K562 (cell line): ENCODE measurements at regions not wholly inside any gene's neighbourhood (a gene's known extent, or its start where the extent isn't known, plus 50 kb on each side); places are given as distances from the start of the nearest gene placed in this dataset.

Experiments
- ATAC-seq: fragments of 200-7000 bp; cut with Tn5 transposase; 3 replicates; pipeline ENCODE4 v1.9.1; 2020; ENCODE audit warnings: moderate library complexity
- BruUV-seq: library from RNA; stranded (reverse); fragments of 400-500 nt; replicated peaks from 2 replicates; lab custom pipeline; 2021; lab: Mats Ljungman, UMichigan
- CTCF ChIA-PET: fragments of 300-600 bp; formaldehyde crosslinking; extraction: SDS; loops from one replicate; lab custom pipeline; 2021; ENCODE audit warnings: low intra/inter-chr PET ratio; lab: Yijun Ruan, JAX
- POLR2A ChIA-PET: fragments of 300-600, 350-650 bp; sonication (Branson Sonifier 250); formaldehyde crosslinking; extraction: SDS; loops from one replicate; lab custom pipeline; 2021; ENCODE audit warnings: antibody characterized with exemption, inconsistent platforms; lab: Yijun Ruan, JAX
- DNase-seq, 4 experiments: peaks; one replicate each; pipeline versions ENCODE4 v3.0.0 to v3.0.0-alpha.2; 2011 to 2018; ENCODE audit warnings: low spot score in 3 of 4, mixed read lengths in 3 of 4; ENCODE audit errors: extremely low read depth in 1 of 4
- FAIRE-seq: peaks from 2 replicates; lab custom pipeline; 2011; peaks lifted over from hg19 to GRCh38; lab: Jason Lieb, UNC
- H2AFZ ChIP-seq: 2 replicates; pipeline ENCODE4 v1.6.0; 2011; ENCODE audit warnings: low read depth, low read length, control low read depth, inconsistent platforms
- H3K27ac ChIP-seq: fragments of 200-600 bp; 3 replicates; pipeline ENCODE4 v1.8.0; 2011; ENCODE audit warnings: low read depth, mild to moderate bottlenecking, control low read depth, inconsistent platforms, low read length, moderate library complexity, mixed read lengths; ENCODE audit errors: extremely low read depth
- H3K27me3 ChIP-seq, 2 experiments: fragments of 300-600 bp in 1 of 2; 2 replicates in 1 of 2; 3 replicates in 1 of 2; pipeline versions ENCODE4 v1.6.0 to v1.8.0; 2011; ENCODE audit warnings: inconsistent platforms in 2 of 2, low read length in 2 of 2, mild to moderate bottlenecking in 1 of 2, mixed read lengths in 1 of 2, moderate library complexity in 1 of 2; ENCODE audit not compliant: control insufficient read depth in 2 of 2, insufficient read depth in 2 of 2
- H3K36me3 ChIP-seq: fragments of 300-600 bp; 3 replicates; pipeline ENCODE4 v1.8.0; 2011; ENCODE audit warnings: mild to moderate bottlenecking, low read length, inconsistent platforms; ENCODE audit not compliant: control insufficient read depth, insufficient read depth
- H3K4me1 ChIP-seq, 2 experiments: fragments of 200-600 bp in 1 of 2; replicated peaks in 1 of 2; 2 replicates in 1 of 2; 3 replicates in 1 of 2; pipeline versions ENCODE4 v1.5.1 to v1.8.0; 2011; ENCODE audit warnings: inconsistent platforms in 2 of 2, low read length in 2 of 2, mild to moderate bottlenecking in 1 of 2, mixed read lengths in 1 of 2, moderate library complexity in 1 of 2; ENCODE audit not compliant: control insufficient read depth in 2 of 2, insufficient read depth in 2 of 2
- H3K4me2 ChIP-seq: 2 replicates; pipeline ENCODE4 v1.6.1; 2011; ENCODE audit warnings: low read length, control low read depth, inconsistent platforms, mixed read lengths; ENCODE audit not compliant: insufficient read depth
- H3K4me3 ChIP-seq: fragments of 200-600 bp; sonication (generic), shearing (Covaris generic); 2 replicates; pipeline ENCODE4 v1.5.1; 2016; ENCODE audit warnings: control low read depth, inconsistent platforms
- H3K79me2 ChIP-seq: fragments of 200-600 bp; 3 replicates; pipeline ENCODE4 v1.8.0; 2011; ENCODE audit warnings: low read length, inconsistent platforms; ENCODE audit not compliant: control insufficient read depth, insufficient read depth
- H3K9ac ChIP-seq, 2 experiments: 2 replicates each; pipeline versions ENCODE4 v1.6.0 to v1.6.1; 2011; ENCODE audit warnings: low read depth in 2 of 2, low read length in 2 of 2, control low read depth in 1 of 2, inconsistent platforms in 1 of 2, mild to moderate bottlenecking in 1 of 2, mixed read lengths in 1 of 2; ENCODE audit not compliant: insufficient read depth in 1 of 2
- H3K9me1 ChIP-seq: one replicate; pipeline ENCODE4 v1.6.0; 2011; ENCODE audit warnings: inconsistent platforms, mild to moderate bottlenecking, low read length, moderate library complexity; ENCODE audit not compliant: control insufficient read depth, insufficient read depth
- H3K9me3 ChIP-seq: replicated peaks from 2 replicates; pipeline ENCODE4 v1.5.1; 2011; ENCODE audit warnings: low read depth, low read length, inconsistent platforms; ENCODE audit not compliant: control insufficient read depth, insufficient read depth
- H4K20me1 ChIP-seq: replicated peaks from 2 replicates; pipeline ENCODE4 v1.6.1; 2011; ENCODE audit warnings: low read length, inconsistent platforms, mixed read lengths; ENCODE audit not compliant: control insufficient read depth, insufficient read depth
- CBFA2T2 ChIP-seq: fragments of 450-650 bp; conservative IDR thresholded peaks from 2 replicates; pipeline ENCODE4 v1.6.1; 2017; ENCODE audit warnings: mild to moderate bottlenecking
- HNRNPK ChIP-seq: fragments of 200-400 bp; formaldehyde crosslinking; IDR thresholded peaks from one replicate; pipeline ENCODE4 v1.6.1; 2018; ENCODE audit warnings: mild to moderate bottlenecking, low read depth, low read length; ENCODE audit not compliant: poor library complexity, severe bottlenecking
- HNRNPUL1 ChIP-seq: fragments of 200-400 bp; formaldehyde crosslinking; IDR thresholded peaks from 2 replicates; pipeline ENCODE4 v1.6.1; 2017; ENCODE audit warnings: low read length
- PTBP1 ChIP-seq: fragments of 200-400 bp; formaldehyde crosslinking; IDR thresholded peaks from 2 replicates; pipeline ENCODE4 v1.6.1; 2017; ENCODE audit warnings: low read depth, low read length
- RBM25 ChIP-seq: fragments of 200-400 bp; formaldehyde crosslinking; IDR thresholded peaks from 2 replicates; pipeline ENCODE4 v1.6.1; 2018; ENCODE audit warnings: low read length, low read depth, moderate library complexity; ENCODE audit not compliant: severe bottlenecking
- SAFB ChIP-seq: fragments of 200-400 bp; formaldehyde crosslinking; IDR thresholded peaks from 2 replicates; pipeline ENCODE4 v1.6.1; 2017; ENCODE audit warnings: low read depth, low read length, borderline replicate concordance
- SMC3 ChIP-seq: conservative IDR thresholded peaks from 2 replicates; pipeline ENCODE4 v1.6.1; 2011; ENCODE audit warnings: low read depth, low read length, improper control_type of control experiment; ENCODE audit not compliant: insufficient read depth
- ZNF311 ChIP-seq: fragments of 250-450 bp; sonication (Bioruptor Pico); IDR thresholded peaks from 2 replicates; pipeline ENCODE4 v1.4.0; 2020; ENCODE audit warnings: mild to moderate bottlenecking, moderate library complexity
- ZNF584 ChIP-seq: fragments of 200-800 bp; sonication (Bioruptor generic); IDR thresholded peaks from 2 replicates; pipeline ENCODE4 v1.6.1; 2016; ENCODE audit warnings: low read depth, mild to moderate bottlenecking, missing genetic modification characterization, missing compliant biosample characterization
- ZNF830 ChIP-seq: fragments of 250-450 bp; sonication (Bioruptor Pico); IDR thresholded peaks from 2 replicates; pipeline ENCODE4 v1.5.0; 2021; ENCODE audit warnings: mild to moderate bottlenecking
- WGBS: fragments of 100-300 bp; shearing (Covaris generic); methylation state at CpG from one replicate; pipeline ENCODE4 v1.1.6; 2016; ENCODE audit warnings: low coverage, mixed read lengths; ENCODE audit not compliant: insufficient coverage; ENCODE audit errors: missing lambda C conversion rate; 5-methylcytosine and 5-hydroxymethylcytosine counted together
- in situ Hi-C: fragments of 300-500 bp; cut with MboI; formaldehyde crosslinking; loops from 4 replicates; pipeline ENCODE4 v1.15.0; 2018; ENCODE audit warnings: inconsistent platforms, mixed read lengths
- intact Hi-C: fragments of 100-400 bp; cut with micrococcal nuclease; formaldehyde crosslinking; loops from 2 replicates; pipeline ENCODE4 v1.14.2; 2022
- TF ChIP-seq, protein P1 (sequence below): IDR thresholded peaks from 2 replicates; pipeline ENCODE4 v1.6.1; 2011; ENCODE audit not compliant: insufficient read length; ENCODE audit errors: extremely low read depth
- TF ChIP-seq, protein P2 (sequence below): fragments of 450-650 bp; IDR thresholded peaks from 2 replicates; pipeline ENCODE4 v1.6.1; 2018; ENCODE audit warnings: mild to moderate bottlenecking, low read depth; ENCODE audit not compliant: partially characterized antibody
- TF ChIP-seq, protein P3 (sequence below): sonication (generic); formaldehyde crosslinking; IDR thresholded peaks from 2 replicates; pipeline ENCODE4 v1.8.1; 2023; ENCODE audit warnings: mild to moderate bottlenecking, missing genetic modification reagents
- TF ChIP-seq, protein P4 (sequence below): fragments of 450-650 bp; IDR thresholded peaks from 2 replicates; pipeline ENCODE4 v1.7.1; 2018; ENCODE audit warnings: mild to moderate bottlenecking, low read depth; ENCODE audit not compliant: partially characterized antibody

DNA sequence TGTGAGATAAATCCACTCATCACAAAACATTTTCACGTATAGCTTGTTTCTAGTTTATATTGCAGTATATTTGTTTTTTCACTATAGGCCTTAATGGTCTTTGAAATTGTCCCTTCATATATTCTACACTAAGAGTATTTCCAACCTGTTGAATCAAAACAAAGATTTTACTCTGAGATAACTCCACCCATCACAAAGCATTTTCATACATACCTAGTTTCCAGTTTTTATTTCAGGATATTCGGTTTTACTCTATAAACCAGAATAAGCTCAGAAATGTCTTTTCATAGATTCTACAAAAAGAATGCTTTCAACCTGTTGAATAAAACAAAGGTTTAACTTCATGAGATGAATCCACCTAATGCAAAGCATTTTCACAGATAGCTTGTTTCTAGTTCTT, 1528.7 kb downstream of the UQCRFS1 start (continued):
- TF ChIP-seq, protein P1, sequence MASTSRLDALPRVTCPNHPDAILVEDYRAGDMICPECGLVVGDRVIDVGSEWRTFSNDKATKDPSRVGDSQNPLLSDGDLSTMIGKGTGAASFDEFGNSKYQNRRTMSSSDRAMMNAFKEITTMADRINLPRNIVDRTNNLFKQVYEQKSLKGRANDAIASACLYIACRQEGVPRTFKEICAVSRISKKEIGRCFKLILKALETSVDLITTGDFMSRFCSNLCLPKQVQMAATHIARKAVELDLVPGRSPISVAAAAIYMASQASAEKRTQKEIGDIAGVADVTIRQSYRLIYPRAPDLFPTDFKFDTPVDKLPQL: no peak
- TF ChIP-seq CBFA2T2: no peak

DNA sequence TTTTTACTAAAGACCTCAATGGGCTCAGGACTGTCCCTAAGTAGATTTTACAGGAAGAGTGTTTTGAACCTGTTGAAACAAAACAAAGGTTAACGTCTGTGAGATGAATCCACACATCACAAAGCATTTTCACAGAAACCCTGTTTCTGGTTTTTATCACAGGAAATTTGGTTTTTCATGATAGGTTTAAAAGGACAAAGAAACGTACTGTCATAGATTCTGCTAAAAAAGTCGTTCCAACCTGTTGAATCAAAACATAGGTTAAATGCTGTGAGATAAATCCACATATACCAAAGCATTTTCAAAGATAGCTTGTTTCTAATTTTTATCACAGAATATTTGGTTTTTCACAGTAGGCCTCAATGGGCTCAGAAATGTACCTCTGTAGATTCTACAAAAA, 1531.0 kb downstream of the UQCRFS1 start:
- H3K9me1 ChIP-seq: no peaks in the 10 kb centered on the region
- no peak overlapping the region for H3K4me3 ChIP-seq
- no peaks in the 10 kb centered on the region for H3K27me3 ChIP-seq
- H3K4me1 ChIP-seq: no peaks in the 10 kb centered on the region
- no peaks in the 10 kb centered on the region for H3K79me2 ChIP-seq
- H3K36me3 ChIP-seq: no peaks in the 10 kb centered on the region
- H2AFZ ChIP-seq: no peak overlapping the region
- no peak for FAIRE-seq
- no peak for ATAC-seq
- H3K9me3 ChIP-seq: no peaks in the 10 kb centered on the region
- in situ Hi-C loops (no loop called here), intact Hi-C loops (no loop called here)
- TF ChIP-seq ZNF830 (CRISPR knock-in tag): no peak
- TF ChIP-seq SMC3: no peak
- TF ChIP-seq, protein P2, sequence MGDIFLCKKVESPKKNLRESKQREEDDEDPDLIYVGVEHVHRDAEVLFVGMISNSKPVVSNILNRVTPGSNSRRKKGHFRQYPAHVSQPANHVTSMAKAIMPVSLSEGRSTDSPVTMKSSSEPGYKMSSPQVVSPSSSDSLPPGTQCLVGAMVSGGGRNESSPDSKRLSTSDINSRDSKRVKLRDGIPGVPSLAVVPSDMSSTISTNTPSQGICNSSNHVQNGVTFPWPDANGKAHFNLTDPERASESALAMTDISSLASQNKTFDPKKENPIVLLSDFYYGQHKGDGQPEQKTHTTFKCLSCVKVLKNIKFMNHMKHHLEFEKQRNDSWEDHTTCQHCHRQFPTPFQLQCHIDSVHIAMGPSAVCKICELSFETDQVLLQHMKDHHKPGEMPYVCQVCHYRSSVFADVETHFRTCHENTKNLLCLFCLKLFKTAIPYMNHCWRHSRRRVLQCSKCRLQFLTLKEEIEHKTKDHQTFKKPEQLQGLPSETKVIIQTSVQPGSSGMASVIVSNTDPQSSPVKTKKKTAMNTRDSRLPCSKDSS: no peak
- TF ChIP-seq, protein P3, sequence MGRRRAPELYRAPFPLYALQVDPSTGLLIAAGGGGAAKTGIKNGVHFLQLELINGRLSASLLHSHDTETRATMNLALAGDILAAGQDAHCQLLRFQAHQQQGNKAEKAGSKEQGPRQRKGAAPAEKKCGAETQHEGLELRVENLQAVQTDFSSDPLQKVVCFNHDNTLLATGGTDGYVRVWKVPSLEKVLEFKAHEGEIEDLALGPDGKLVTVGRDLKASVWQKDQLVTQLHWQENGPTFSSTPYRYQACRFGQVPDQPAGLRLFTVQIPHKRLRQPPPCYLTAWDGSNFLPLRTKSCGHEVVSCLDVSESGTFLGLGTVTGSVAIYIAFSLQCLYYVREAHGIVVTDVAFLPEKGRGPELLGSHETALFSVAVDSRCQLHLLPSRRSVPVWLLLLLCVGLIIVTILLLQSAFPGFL (CRISPR knock-in tag): no peak
- no peak for TF ChIP-seq HNRNPUL1
- TF ChIP-seq RBM25: no peak
- no peak for TF ChIP-seq ZNF311 (CRISPR knock-in tag)
- no peak for TF ChIP-seq HNRNPK
- no peak for TF ChIP-seq ZNF584 (CRISPR knock-in tag)
- no peak for TF ChIP-seq SAFB
- no peak for TF ChIP-seq PTBP1
- TF ChIP-seq, protein P4, sequence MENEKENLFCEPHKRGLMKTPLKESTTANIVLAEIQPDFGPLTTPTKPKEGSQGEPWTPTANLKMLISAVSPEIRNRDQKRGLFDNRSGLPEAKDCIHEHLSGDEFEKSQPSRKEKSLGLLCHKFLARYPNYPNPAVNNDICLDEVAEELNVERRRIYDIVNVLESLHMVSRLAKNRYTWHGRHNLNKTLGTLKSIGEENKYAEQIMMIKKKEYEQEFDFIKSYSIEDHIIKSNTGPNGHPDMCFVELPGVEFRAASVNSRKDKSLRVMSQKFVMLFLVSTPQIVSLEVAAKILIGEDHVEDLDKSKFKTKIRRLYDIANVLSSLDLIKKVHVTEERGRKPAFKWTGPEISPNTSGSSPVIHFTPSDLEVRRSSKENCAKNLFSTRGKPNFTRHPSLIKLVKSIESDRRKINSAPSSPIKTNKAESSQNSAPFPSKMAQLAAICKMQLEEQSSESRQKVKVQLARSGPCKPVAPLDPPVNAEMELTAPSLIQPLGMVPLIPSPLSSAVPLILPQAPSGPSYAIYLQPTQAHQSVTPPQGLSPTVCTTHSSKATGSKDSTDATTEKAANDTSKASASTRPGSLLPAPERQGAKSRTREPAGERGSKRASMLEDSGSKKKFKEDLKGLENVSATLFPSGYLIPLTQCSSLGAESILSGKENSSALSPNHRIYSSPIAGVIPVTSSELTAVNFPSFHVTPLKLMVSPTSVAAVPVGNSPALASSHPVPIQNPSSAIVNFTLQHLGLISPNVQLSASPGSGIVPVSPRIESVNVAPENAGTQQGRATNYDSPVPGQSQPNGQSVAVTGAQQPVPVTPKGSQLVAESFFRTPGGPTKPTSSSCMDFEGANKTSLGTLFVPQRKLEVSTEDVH: no peak
- ChIA-PET POLR2A (no interaction called here), CTCF (no interaction called here)
- no peaks in the 10 kb centered on the region for H4K20me1 ChIP-seq
- no peak overlapping the region for H3K27ac ChIP-seq
- 2% methylated on average over 3 of the region's 3 CpGs for WGBS
- no peak overlapping the region for H3K4me2 ChIP-seq
- no peak overlapping the region for H3K9ac ChIP-seq
- BruUV-seq: no TSS peak
- no peak for DNase-seq
